ENCODE measurements at regions not wholly inside any gene's neighbourhood (a gene's known extent, or its start where the extent isn't known, plus 50 kb on each side); places are given as distances from the start of the nearest gene placed in this dataset.

- TF ChIP-seq ATF4 (CRISPR knock-in tag; IDR thresholded peaks at IDR 0.05) (no peak), ARID2 (IDR thresholded peaks at IDR 0.05) (no peak), MYC (IDR thresholded peaks at IDR 0.05; ENCODE audit: low read depth, low read length) (no peak), MYC (CRISPR knock-in tag; IDR thresholded peaks at IDR 0.05; ENCODE audit: borderline replicate concordance, low read depth) (no peak), ZBTB7A (IDR thresholded peaks at IDR 0.05; ENCODE audit: borderline replicate concordance, control insufficient read depth, low read depth, low read length) (no peak), CTCF (IDR thresholded peaks at IDR 0.05 in 2 of 3, conservative IDR thresholded peaks at IDR 0.05 in 1 of 3; ENCODE audit: insufficient read depth in 2 of 3, low read depth in 1 of 3, low read length in 3 of 3) (no peak), MXI1 (IDR thresholded peaks at IDR 0.05; ENCODE audit: low read depth, low read length) (no peak), POLR2A (conservative IDR thresholded peaks at IDR 0.05) (no peak), ZNF639 (CRISPR knock-in tag; conservative IDR thresholded peaks at IDR 0.05 in 1 of 2, IDR thresholded peaks at IDR 0.05 in 1 of 2) (no peak), USF2 (CRISPR knock-in tag; IDR thresholded peaks at IDR 0.05) (no peak), ZNF124 (CRISPR knock-in tag; IDR thresholded peaks at IDR 0.05) (no peak), FOXJ3 (CRISPR knock-in tag; IDR thresholded peaks at IDR 0.05) (no peak)
Measured at GRCh38 chr6:139839506-139840156, 465.2 kb upstream of the CITED2 start.

All from K562 (cell line).